Hematopoietic multipotent progenitor cell treated with erythropoietin and hydrocortisone succinate and interleukin-3 and kit ligand, for 15 days (in vitro differentiated cells): ENCODE measurements at regions not wholly inside any gene's neighbourhood (a gene's known extent, or its start where the extent isn't known, plus 50 kb on each side); places are given as distances from the start of the nearest gene placed in this dataset.

Source experiments
- DNase-seq: peaks from one replicate; pipeline ENCODE4 v3.0.0-alpha.2; 2015; ENCODE audit warnings: low spot score

GRCh38 chr3:30331519-30331918, 274.9 kb upstream of the TGFBR2 start:
- DNase-seq, result no peak

GRCh38 chr3:30332196-30333021, 274.0 kb upstream of the TGFBR2 start:
- no peak for DNase-seq

GRCh38 chr3:30333143-30333542, 273.3 kb upstream of the TGFBR2 start:
- DNase-seq, result no peak

- no peak for DNase-seq
Observed at GRCh38 chr3:30333903-30334302, 272.5 kb upstream of the TGFBR2 start.

- no peak for DNase-seq
Observed at GRCh38 chr3:30340500-30340899, 265.9 kb upstream of the TGFBR2 start.

GRCh38 chr3:30341079-30341478, 265.3 kb upstream of the TGFBR2 start:
- no peak for DNase-seq

- no peak for DNase-seq
Observed at GRCh38 chr3:30341851-30342250, 264.6 kb upstream of the TGFBR2 start.

- no peak for DNase-seq
Observed at GRCh38 chr3:30342318-30343060, 263.9 kb upstream of the TGFBR2 start.

- no peak for DNase-seq
Observed at GRCh38 chr3:30343067-30343831, 263.2 kb upstream of the TGFBR2 start.

GRCh38 chr3:30343861-30344260, 262.5 kb upstream of the TGFBR2 start:
- DNase-seq, result no peak

- no peak for DNase-seq
Observed at GRCh38 chr3:30344288-30344687, 262.1 kb upstream of the TGFBR2 start.

GRCh38 chr3:30346933-30347320, 259.5 kb upstream of the TGFBR2 start:
- no peak for DNase-seq

GRCh38 chr3:30347679-30348216, 258.7 kb upstream of the TGFBR2 start:
- DNase-seq, result no peak

- no peak for DNase-seq
Observed at GRCh38 chr3:30349507-30349906, 256.9 kb upstream of the TGFBR2 start.

GRCh38 chr3:30350011-30350410, 256.4 kb upstream of the TGFBR2 start:
- DNase-seq, result no peak

- DNase-seq, result no peak
Observed at GRCh38 chr3:30350901-30351300, 255.5 kb upstream of the TGFBR2 start.

- DNase-seq, result no peak
Observed at GRCh38 chr3:30352410-30353318, 253.7 kb upstream of the TGFBR2 start.

- no peak for DNase-seq
Observed at GRCh38 chr3:30353711-30354467, 252.5 kb upstream of the TGFBR2 start.

- DNase-seq, result no peak
Observed at GRCh38 chr3:30354513-30354912, 251.9 kb upstream of the TGFBR2 start.

GRCh38 chr3:30354972-30355371, 251.4 kb upstream of the TGFBR2 start:
- DNase-seq, result no peak

- no peak for DNase-seq
Observed at GRCh38 chr3:30355622-30356021, 250.8 kb upstream of the TGFBR2 start.
